22Rv1 (cell line): ENCODE measurements at regions not wholly inside any gene's neighbourhood (a gene's known extent, or its start where the extent isn't known, plus 50 kb on each side); places are given as distances from the start of the nearest gene placed in this dataset.

ENCODE experiments used
- ZFX ChIP-seq: fragments of 450-650 bp; IDR thresholded peaks from 2 replicates; pipeline ENCODE4 v1.6.1; 2017; ENCODE audit warnings: antibody characterized with exemption, borderline replicate concordance
- TF ChIP-seq, protein P1 (sequence below): fragments of 450-650 bp; IDR thresholded peaks from 2 replicates; pipeline ENCODE4 v1.5.1; 2017; ENCODE audit warnings: mild to moderate bottlenecking

GRCh38 chr11:96865020-96865419 is 475.2 kb downstream of the JRKL start:
- TF ChIP-seq, protein P1, sequence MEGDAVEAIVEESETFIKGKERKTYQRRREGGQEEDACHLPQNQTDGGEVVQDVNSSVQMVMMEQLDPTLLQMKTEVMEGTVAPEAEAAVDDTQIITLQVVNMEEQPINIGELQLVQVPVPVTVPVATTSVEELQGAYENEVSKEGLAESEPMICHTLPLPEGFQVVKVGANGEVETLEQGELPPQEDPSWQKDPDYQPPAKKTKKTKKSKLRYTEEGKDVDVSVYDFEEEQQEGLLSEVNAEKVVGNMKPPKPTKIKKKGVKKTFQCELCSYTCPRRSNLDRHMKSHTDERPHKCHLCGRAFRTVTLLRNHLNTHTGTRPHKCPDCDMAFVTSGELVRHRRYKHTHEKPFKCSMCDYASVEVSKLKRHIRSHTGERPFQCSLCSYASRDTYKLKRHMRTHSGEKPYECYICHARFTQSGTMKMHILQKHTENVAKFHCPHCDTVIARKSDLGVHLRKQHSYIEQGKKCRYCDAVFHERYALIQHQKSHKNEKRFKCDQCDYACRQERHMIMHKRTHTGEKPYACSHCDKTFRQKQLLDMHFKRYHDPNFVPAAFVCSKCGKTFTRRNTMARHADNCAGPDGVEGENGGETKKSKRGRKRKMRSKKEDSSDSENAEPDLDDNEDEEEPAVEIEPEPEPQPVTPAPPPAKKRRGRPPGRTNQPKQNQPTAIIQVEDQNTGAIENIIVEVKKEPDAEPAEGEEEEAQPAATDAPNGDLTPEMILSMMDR, result no peak
- no peak for TF ChIP-seq ZFX
